ENCODE measurements at regions not wholly inside any gene's neighbourhood (a gene's known extent, or its start where the extent isn't known, plus 50 kb on each side); places are given as distances from the start of the nearest gene placed in this dataset.

- CTCF ChIA-PET, result no interaction called here
- POLR2A ChIA-PET, result no interaction called here
- TF ChIP-seq CTCF (IDR thresholded peaks at IDR 0.05; ENCODE audit: control extremely low read depth, extremely low read depth, low read depth, missing control alignments), result no peak
- DNase-seq (ENCODE audit: extremely low spot score), result no peak
These were observed 261.0 kb downstream of the DACT1 start for GRCh38 chr14:58898655-58899316.

- POLR2A ChIA-PET, result no interaction called here
- CTCF ChIA-PET, result no interaction called here
- no peak for DNase-seq (ENCODE audit: extremely low spot score)
- no peak for TF ChIP-seq CTCF (IDR thresholded peaks at IDR 0.05; ENCODE audit: control extremely low read depth, extremely low read depth, low read depth, missing control alignments)
These were observed 261.6 kb downstream of the DACT1 start for GRCh38 chr14:58899317-58899713.

DNA sequence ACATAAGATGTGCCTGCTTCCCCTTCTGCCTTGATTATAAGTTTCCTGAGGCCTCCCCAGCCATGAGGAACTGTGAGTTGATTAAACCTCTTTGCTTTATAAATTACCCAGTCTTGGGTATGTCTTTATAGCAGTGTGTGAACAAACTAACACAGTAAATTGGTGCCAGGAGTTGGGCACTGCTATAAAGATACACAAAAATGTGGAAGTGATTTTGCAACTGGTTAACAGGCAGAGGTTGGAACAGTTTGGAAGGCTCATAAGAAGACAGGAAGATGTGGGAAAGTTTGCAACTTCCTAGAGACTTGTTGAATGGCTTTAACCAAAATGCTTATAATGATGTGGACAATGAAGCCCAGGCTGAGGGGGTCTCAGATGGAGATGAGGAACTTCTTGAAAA, 264.1 kb downstream of the DACT1 start:
- no peak for DNase-seq (ENCODE audit: extremely low spot score)
- TF ChIP-seq CTCF (IDR thresholded peaks at IDR 0.05; ENCODE audit: control extremely low read depth, extremely low read depth, low read depth, missing control alignments), result no peak
- ChIA-PET CTCF (interaction anchor here (1.0 kb wide), 1 partner anchor 10 kb away, joined by 3 read pairs; no protein-coding TSS in a partner anchor), POLR2A (no interaction called here)

DNA sequence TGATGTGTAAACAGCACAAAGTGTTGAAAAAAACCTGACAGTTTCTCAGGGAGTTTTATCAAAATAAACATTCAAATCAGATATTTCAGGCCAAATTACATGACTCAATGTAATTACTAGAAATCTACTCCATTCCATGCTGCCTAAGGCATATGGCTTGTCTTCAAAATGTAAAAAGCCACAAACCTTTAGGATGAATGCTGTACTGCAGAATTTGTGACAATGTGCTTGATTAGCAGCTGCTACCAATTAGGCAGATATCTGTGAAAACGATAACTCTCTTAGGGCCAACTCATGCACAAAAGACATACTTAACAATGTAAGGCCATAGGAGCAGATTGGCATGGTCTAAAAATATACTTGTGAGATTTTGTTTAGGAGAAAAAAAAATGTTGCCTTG, 267.0 kb downstream of the DACT1 start:
- no peak for DNase-seq (ENCODE audit: extremely low spot score)
- ChIA-PET CTCF (no interaction called here), POLR2A (no interaction called here)
- no peak for TF ChIP-seq CTCF (IDR thresholded peaks at IDR 0.05; ENCODE audit: control extremely low read depth, extremely low read depth, low read depth, missing control alignments)

DNA sequence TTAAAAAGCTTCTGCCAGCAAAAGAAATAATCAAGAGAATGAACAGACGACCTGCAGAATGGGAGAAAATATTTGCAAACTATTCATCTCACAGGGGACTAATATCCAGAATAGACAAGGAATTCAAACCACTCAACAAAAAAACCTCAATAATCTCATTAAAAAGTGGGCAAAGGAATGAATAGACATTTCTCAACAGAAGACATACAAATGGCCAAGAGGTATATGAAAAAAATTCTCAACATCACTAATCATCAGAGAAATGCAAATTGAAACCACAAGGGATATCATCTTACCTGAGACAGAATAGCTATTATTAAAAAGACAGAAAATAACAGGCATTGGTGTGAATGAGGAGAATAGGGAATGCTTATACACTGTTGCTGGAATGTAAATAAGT, 270.0 kb downstream of the DACT1 start:
- DNase-seq (ENCODE audit: extremely low spot score), result no peak
- ChIA-PET POLR2A (no interaction called here), CTCF (interaction anchor here (1.0 to 1.6 kb wide), 2 partner anchors 26 to 406 kb away, joined by 3 to 4 read pairs; no protein-coding TSS in a partner anchor)
- TF ChIP-seq CTCF (IDR thresholded peaks at IDR 0.05; ENCODE audit: control extremely low read depth, extremely low read depth, low read depth, missing control alignments), result no peak

- CTCF ChIA-PET, result no interaction called here
- TF ChIP-seq CTCF (IDR thresholded peaks at IDR 0.05; ENCODE audit: control extremely low read depth, extremely low read depth, low read depth, missing control alignments), result no peak
- POLR2A ChIA-PET, result no interaction called here
- DNase-seq (ENCODE audit: extremely low spot score), result no peak
These were observed 274.5 kb downstream of the DACT1 start for GRCh38 chr14:58912287-58912686.
